ENCODE measurements at regions not wholly inside any gene's neighbourhood (a gene's known extent, or its start where the extent isn't known, plus 50 kb on each side); places are given as distances from the start of the nearest gene placed in this dataset.

- POLR2A ChIA-PET: interaction anchor here in 1 of 2 donors (0.6 kb wide), 1 partner anchor 77 kb away, joined by 3 read pairs; no protein-coding TSS in a partner anchor
- CTCF ChIA-PET: no interaction called here
- Mint-ChIP-seq H3K27me3 (peaks cover under 1 to 2% of the 10 kb centered on the region in 2 donors), H3K27ac (no peak overlapping the region), H3K36me3 (no peaks in the 10 kb centered on the region), H3K4me1 (peaks cover 15 to 30% (median 15%) of the 10 kb centered on the region in 3 donors), H3K4me3 (no peak overlapping the region), H3K9me3 (no peaks in the 10 kb centered on the region)
- ATAC-seq (replicated peaks in 1 of 4): no peak
- Histone ChIP-seq H3K27ac (ENCODE audit: low read length) (no peak overlapping the region), H3K4me3 (ENCODE audit: control insufficient read depth in 1 of 2, extremely low read depth in 1 of 2, low read length in 1 of 2) (no peak overlapping the region), H3K36me3 (ENCODE audit: control insufficient read depth in 2 of 2, extremely low read depth in 1 of 2, insufficient read depth in 1 of 2, low read length in 1 of 2) (no peaks in the 10 kb centered on the region), H3K4me1 (ENCODE audit: control insufficient read depth in 1 of 2, extremely low read depth in 1 of 2, insufficient read depth in 2 of 2, low read length in 2 of 2) (peaks cover 0 to 8% of the 10 kb centered on the region in 2 experiments), H3K27me3 (replicated peaks in 1 of 2; ENCODE audit: control insufficient read depth in 2 of 2, extremely low read depth in 1 of 2, insufficient read depth in 2 of 2, low read length in 1 of 2) (no peaks in the 10 kb centered on the region), H3K9me3 (no peaks in the 10 kb centered on the region)
- no peak for DNase-seq
- no CpG with 5 or more reads among the region's 2 CpGs for WGBS (ENCODE audit: insufficient coverage)
These were observed 337.7 kb downstream of the KCNRG start for GRCh38 chr13:50352720-50353480.

DNA sequence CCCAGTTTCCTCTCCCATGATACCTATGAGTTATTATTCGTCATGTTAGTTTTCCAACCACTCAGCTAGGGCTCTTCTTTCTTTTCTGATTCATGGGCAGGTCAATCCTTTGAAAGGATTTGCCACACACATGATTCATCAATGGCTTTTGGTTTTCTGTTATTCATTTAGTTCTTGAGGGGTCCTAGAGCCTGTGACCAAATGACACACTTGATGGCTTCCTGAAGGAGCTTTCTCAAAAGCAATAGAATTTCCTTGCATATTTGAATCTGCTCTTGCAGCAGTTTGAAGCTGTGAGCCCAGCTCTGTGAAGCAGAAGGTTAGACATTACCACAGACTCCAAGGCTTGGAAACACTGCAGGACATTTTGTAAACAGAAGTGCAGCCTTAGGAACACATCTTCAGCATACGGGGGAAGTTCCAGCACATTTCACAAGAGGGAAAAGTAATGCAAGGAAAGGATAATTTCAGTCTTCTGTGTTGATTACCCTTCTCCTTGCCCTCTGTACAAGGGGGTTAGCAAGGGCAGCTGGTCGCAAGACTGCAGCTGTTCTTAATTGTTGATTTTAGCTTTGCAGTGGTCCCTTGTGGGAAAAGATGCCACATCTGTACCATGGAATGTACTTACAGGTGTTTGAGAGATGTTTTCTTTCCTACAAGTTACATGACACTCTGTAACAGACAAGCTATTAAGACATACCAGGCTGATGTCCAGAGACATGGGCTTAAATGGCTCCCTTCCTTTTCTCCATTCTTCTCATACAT lies 338.6 kb downstream of the KCNRG start:
- H3K36me3 Mint-ChIP-seq: no peaks in the 10 kb centered on the region
- no CpG with 5 or more reads among the region's 3 CpGs for WGBS (ENCODE audit: insufficient coverage)
- Histone ChIP-seq H3K9me3 (no peaks in the 10 kb centered on the region), H3K36me3 (ENCODE audit: control insufficient read depth in 2 of 2, extremely low read depth in 1 of 2, insufficient read depth in 1 of 2, low read length in 1 of 2) (no peaks in the 10 kb centered on the region), H3K4me1 (ENCODE audit: control insufficient read depth in 1 of 2, extremely low read depth in 1 of 2, insufficient read depth in 2 of 2, low read length in 2 of 2) (peaks cover 0 to 12% of the 10 kb centered on the region in 2 experiments), H3K27ac (ENCODE audit: low read length) (no peak overlapping the region), H3K27me3 (replicated peaks in 1 of 2; ENCODE audit: control insufficient read depth in 2 of 2, extremely low read depth in 1 of 2, insufficient read depth in 2 of 2, low read length in 1 of 2) (no peaks in the 10 kb centered on the region), H3K4me3 (ENCODE audit: control insufficient read depth in 1 of 2, extremely low read depth in 1 of 2, low read length in 1 of 2) (no peak overlapping the region)
- POLR2A ChIA-PET: interaction anchor here (0.5 to 0.6 kb wide), 3 partner anchors 38 to 151 kb away, joined by 3 to 6 read pairs (median 3); no protein-coding TSS in a partner anchor
- ATAC-seq (replicated peaks in 1 of 4) (no peak), DNase-seq (no peak)
- H3K4me1 Mint-ChIP-seq: peaks cover 24 to 39% (median 24%) of the 10 kb centered on the region in 3 donors
- H3K4me3 Mint-ChIP-seq: no peak overlapping the region
- no peaks in the 10 kb centered on the region for H3K27me3 Mint-ChIP-seq
- CTCF ChIA-PET: interaction anchor here in 1 of 2 donors (0.9 kb wide), 1 partner anchor 561 kb away, joined by 4 read pairs; no protein-coding TSS in a partner anchor
- H3K27ac Mint-ChIP-seq: no peak overlapping the region
- H3K9me3 Mint-ChIP-seq: no peaks in the 10 kb centered on the region

DNA sequence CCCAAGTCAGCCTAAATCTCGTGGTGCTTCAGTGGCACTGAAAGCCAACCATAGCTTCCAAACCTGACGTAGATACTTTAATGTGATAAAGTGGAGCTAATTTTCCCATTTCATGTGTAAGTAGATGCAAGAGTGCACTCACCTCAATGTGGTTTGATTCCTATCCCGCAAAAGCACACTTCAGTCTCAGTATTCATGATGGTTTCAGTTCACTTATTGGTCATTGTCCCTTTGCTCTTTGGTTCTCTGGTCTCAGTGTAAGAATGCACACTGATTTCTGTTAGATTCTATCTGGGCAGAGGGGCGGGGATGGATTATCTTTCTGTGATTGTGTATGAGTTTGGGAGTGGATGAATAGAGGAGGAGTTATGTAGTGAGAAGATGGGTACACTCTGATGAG lies 340.6 kb downstream of the KCNRG start:
- H3K4me1 ChIP-seq (ENCODE audit: control insufficient read depth in 1 of 2, extremely low read depth in 1 of 2, insufficient read depth in 2 of 2, low read length in 2 of 2): peaks cover 0 to 26% of the 10 kb centered on the region in 2 experiments
- H3K9me3 Mint-ChIP-seq: no peaks in the 10 kb centered on the region
- no peaks in the 10 kb centered on the region for H3K36me3 Mint-ChIP-seq
- H3K27me3 Mint-ChIP-seq: no peaks in the 10 kb centered on the region
- peaks cover 35 to 57% (median 35%) of the 10 kb centered on the region in 3 donors for H3K4me1 Mint-ChIP-seq
- H3K9me3 ChIP-seq: no peaks in the 10 kb centered on the region
- H3K36me3 ChIP-seq (ENCODE audit: control insufficient read depth in 2 of 2, extremely low read depth in 1 of 2, insufficient read depth in 1 of 2, low read length in 1 of 2): no peaks in the 10 kb centered on the region
- H3K27me3 ChIP-seq (replicated peaks in 1 of 2; ENCODE audit: control insufficient read depth in 2 of 2, extremely low read depth in 1 of 2, insufficient read depth in 2 of 2, low read length in 1 of 2): no peaks in the 10 kb centered on the region
- ChIA-PET CTCF (no interaction called here), POLR2A (no interaction called here)
- no peak overlapping the region for H3K27ac ChIP-seq (ENCODE audit: low read length)
- peak overlapping the region in 2 of 3 donors; percentile 0 to 18 for H3K4me3 Mint-ChIP-seq
- peak overlapping the region in 1 of 2 donors; percentile 8 for H3K4me3 ChIP-seq (ENCODE audit: control insufficient read depth in 1 of 2, extremely low read depth in 1 of 2, low read length in 1 of 2)
- WGBS (ENCODE audit: insufficient coverage): 55% methylated on average over 2 of the region's 4 CpGs
- no peak for ATAC-seq (replicated peaks in 1 of 4)
- no peak for DNase-seq
- H3K27ac Mint-ChIP-seq: peak overlapping the region; percentile 63 to 81

DNA sequence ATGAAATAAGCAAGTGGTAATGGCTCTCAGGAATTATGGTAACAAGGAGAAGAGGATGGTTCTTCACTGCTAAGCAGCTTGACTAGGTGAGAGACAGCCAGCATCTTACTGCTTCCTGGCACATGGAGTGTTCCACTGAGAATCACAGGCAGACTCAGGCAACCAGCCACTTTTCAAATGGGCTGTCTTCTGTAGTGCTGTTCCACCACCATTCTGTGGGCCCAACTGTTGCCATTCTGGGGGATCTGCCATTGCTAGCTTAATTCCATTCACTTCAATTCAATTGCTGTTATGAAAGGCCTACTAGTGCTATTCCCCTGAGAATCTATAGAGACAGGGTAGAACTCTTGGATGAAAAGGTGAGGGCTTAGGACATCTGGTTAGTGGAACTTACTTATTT lies 341.9 kb downstream of the KCNRG start:
- H3K4me1 Mint-ChIP-seq: peaks cover 43 to 70% (median 43%) of the 10 kb centered on the region in 3 donors

DNA sequence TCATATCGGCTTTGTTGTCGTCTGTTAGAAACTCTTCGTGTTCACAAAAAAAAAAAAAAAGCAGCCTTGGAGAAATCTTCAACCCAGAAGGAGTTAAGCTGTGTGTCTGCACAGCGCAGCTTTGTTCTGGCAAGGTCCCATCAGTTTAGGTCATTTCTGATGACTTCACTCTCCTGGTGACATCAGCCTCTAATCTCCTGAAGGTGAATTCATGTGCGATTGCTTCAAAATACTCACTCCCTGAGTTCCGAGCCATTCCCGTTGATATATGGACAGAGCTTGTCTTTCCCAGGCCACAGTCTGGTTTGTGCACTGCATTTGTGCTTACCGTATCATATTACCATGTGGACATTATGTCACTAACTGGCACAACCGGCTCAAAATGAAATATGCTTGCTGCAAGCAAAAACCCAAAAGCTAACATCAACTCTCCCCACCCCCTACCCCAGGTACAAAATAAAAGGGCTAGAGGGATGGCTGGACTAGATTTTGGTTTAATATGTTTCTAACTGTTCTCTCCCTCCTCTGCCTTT lies 342.4 kb downstream of the KCNRG start:
- no peaks in the 10 kb centered on the region for H3K9me3 Mint-ChIP-seq
- POLR2A ChIA-PET: interaction anchor here in 1 of 2 donors (0.6 kb wide), 2 partner anchors 56 to 275 kb away, joined by 3 to 4 read pairs; no protein-coding TSS in a partner anchor
- WGBS (ENCODE audit: insufficient coverage): 89% methylated on average over 7 of the region's 9 CpGs
- Histone ChIP-seq H3K27ac (ENCODE audit: low read length) (no peak overlapping the region), H3K27me3 (replicated peaks in 1 of 2; ENCODE audit: control insufficient read depth in 2 of 2, extremely low read depth in 1 of 2, insufficient read depth in 2 of 2, low read length in 1 of 2) (no peaks in the 10 kb centered on the region), H3K4me3 (ENCODE audit: control insufficient read depth in 1 of 2, extremely low read depth in 1 of 2, low read length in 1 of 2) (no peak overlapping the region), H3K4me1 (ENCODE audit: control insufficient read depth in 1 of 2, extremely low read depth in 1 of 2, insufficient read depth in 2 of 2, low read length in 2 of 2) (peaks cover 0 to 30% of the 10 kb centered on the region in 2 experiments), H3K36me3 (ENCODE audit: control insufficient read depth in 2 of 2, extremely low read depth in 1 of 2, insufficient read depth in 1 of 2, low read length in 1 of 2) (no peaks in the 10 kb centered on the region), H3K9me3 (no peaks in the 10 kb centered on the region)
- CTCF ChIA-PET: interaction anchor here in 1 of 2 donors (1.0 kb wide), 1 partner anchor 16 kb away, joined by 3 read pairs; no protein-coding TSS in a partner anchor
- DNase-seq (no peak), ATAC-seq (replicated peaks in 1 of 4) (no peak)
- no peak overlapping the region for H3K4me3 Mint-ChIP-seq
- H3K27ac Mint-ChIP-seq: peak overlapping the region in 1 of 2 donors; percentile 68
- no peaks in the 10 kb centered on the region for H3K27me3 Mint-ChIP-seq
- peaks cover 43 to 74% (median 43%) of the 10 kb centered on the region in 3 donors for H3K4me1 Mint-ChIP-seq
- no peaks in the 10 kb centered on the region for H3K36me3 Mint-ChIP-seq

More for the DNA sequence above, 341.9 kb downstream of the KCNRG start:
- DNase-seq (no peak), ATAC-seq (replicated peaks in 1 of 4) (no peak)
- no peaks in the 10 kb centered on the region for H3K27me3 ChIP-seq (replicated peaks in 1 of 2; ENCODE audit: control insufficient read depth in 2 of 2, extremely low read depth in 1 of 2, insufficient read depth in 2 of 2, low read length in 1 of 2)
- no peak overlapping the region for H3K4me3 ChIP-seq (ENCODE audit: control insufficient read depth in 1 of 2, extremely low read depth in 1 of 2, low read length in 1 of 2)
- Mint-ChIP-seq H3K36me3 (no peaks in the 10 kb centered on the region), H3K27ac (no peak overlapping the region), H3K4me3 (no peak overlapping the region), H3K9me3 (no peaks in the 10 kb centered on the region), H3K27me3 (no peaks in the 10 kb centered on the region)
- H3K27ac ChIP-seq (ENCODE audit: low read length): no peak overlapping the region
- ChIA-PET POLR2A (no interaction called here), CTCF (interaction anchor here in 1 of 2 donors (1.0 kb wide), 1 partner anchor 16 kb away, joined by 3 read pairs; no protein-coding TSS in a partner anchor)
- no peaks in the 10 kb centered on the region for H3K36me3 ChIP-seq (ENCODE audit: control insufficient read depth in 2 of 2, extremely low read depth in 1 of 2, insufficient read depth in 1 of 2, low read length in 1 of 2)
- H3K9me3 ChIP-seq: no peaks in the 10 kb centered on the region
- peaks cover 0 to 30% of the 10 kb centered on the region in 2 experiments for H3K4me1 ChIP-seq (ENCODE audit: control insufficient read depth in 1 of 2, extremely low read depth in 1 of 2, insufficient read depth in 2 of 2, low read length in 2 of 2)

Data from T-cell (primary cell).